Gastroesophageal sphincter (tissue), 3 donors: ENCODE measurements at regions not wholly inside any gene's neighbourhood (a gene's known extent, or its start where the extent isn't known, plus 50 kb on each side); places are given as distances from the start of the nearest gene placed in this dataset.

Experiments
- CTCF ChIP-seq, 4 experiments: fragments of 200-600 bp in 2 of 4; fragments of 450-650 bp in 2 of 4; sonication (generic) in 1 of 4; IDR thresholded peaks; one replicate each; pipeline ENCODE4 v1.5.1; 2017 to 2019; ENCODE audit warnings: antibody characterized with exemption in 4 of 4, mild to moderate bottlenecking in 2 of 4, moderate library complexity in 2 of 4
- EP300 ChIP-seq: sonication (generic); formaldehyde crosslinking; IDR thresholded peaks from one replicate; pipeline ENCODE4 v1.6.1; 2017; ENCODE audit warnings: antibody characterized with exemption, mild to moderate bottlenecking
- POLR2A ChIP-seq, 2 donors: fragments of 450-650 bp; IDR thresholded peaks; one replicate each; pipeline ENCODE4 v1.6.1; 2017; ENCODE audit warnings: antibody characterized with exemption in 2 of 2, mild to moderate bottlenecking in 2 of 2, moderate library complexity in 1 of 2
- POLR2AphosphoS5 ChIP-seq: sonication (generic); formaldehyde crosslinking; IDR thresholded peaks from one replicate; pipeline ENCODE4 v1.6.1; 2017; ENCODE audit warnings: antibody characterized with exemption

DNA sequence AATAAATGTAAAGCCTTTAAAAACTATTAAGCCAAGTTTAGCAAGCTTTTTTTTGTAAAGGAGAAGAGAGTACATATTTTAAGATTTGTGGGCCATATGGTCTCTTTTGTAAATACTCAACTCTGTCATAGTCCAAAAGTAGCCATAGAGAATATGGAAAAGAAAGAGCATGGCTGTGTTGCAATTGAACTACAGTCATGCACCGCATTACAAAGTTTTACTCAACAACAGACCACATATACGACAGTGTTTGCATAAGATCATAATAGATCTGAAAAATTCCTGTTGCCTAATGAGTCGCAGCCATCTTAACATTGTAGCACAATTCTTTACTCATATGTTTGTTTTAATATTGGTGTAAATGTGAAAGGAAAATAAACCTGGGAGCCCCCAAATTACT, 440.8 kb downstream of the HTR7 start:
- TF ChIP-seq CTCF (IDR thresholded peaks at IDR 0.05) (no peak), POLR2AphosphoS5 (no peak), POLR2A (IDR thresholded peaks at IDR 0.05) (no peak), EP300 (no peak)
